ENCODE measurements at regions not wholly inside any gene's neighbourhood (a gene's known extent, or its start where the extent isn't known, plus 50 kb on each side); places are given as distances from the start of the nearest gene placed in this dataset.

- Histone ChIP-seq H3K79me2 (ENCODE audit: insufficient read depth, low read depth) (no peaks in the 10 kb centered on the region), H4K20me1 (ENCODE audit: insufficient read depth) (no peaks in the 10 kb centered on the region), H3K4me3 (IDR thresholded peaks at IDR 0.05; ENCODE audit: insufficient read depth, low read depth, low read length) (no peak overlapping the region), H3K4me2 (no peak overlapping the region), H3K27ac (no peak overlapping the region), H3K27me3 (ENCODE audit: insufficient read depth, low read depth) (no peaks in the 10 kb centered on the region; the same call in 1 of the 2 replicates), H3K4me1 (ENCODE audit: low read depth, poor library complexity, severe bottlenecking) (no peaks in the 10 kb centered on the region), H2AFZ (ENCODE audit: low read depth) (no peak overlapping the region), H3K9ac (no peak overlapping the region), H3K36me3 (ENCODE audit: insufficient read depth) (no peaks in the 10 kb centered on the region)
- TF ChIP-seq, protein P1, sequence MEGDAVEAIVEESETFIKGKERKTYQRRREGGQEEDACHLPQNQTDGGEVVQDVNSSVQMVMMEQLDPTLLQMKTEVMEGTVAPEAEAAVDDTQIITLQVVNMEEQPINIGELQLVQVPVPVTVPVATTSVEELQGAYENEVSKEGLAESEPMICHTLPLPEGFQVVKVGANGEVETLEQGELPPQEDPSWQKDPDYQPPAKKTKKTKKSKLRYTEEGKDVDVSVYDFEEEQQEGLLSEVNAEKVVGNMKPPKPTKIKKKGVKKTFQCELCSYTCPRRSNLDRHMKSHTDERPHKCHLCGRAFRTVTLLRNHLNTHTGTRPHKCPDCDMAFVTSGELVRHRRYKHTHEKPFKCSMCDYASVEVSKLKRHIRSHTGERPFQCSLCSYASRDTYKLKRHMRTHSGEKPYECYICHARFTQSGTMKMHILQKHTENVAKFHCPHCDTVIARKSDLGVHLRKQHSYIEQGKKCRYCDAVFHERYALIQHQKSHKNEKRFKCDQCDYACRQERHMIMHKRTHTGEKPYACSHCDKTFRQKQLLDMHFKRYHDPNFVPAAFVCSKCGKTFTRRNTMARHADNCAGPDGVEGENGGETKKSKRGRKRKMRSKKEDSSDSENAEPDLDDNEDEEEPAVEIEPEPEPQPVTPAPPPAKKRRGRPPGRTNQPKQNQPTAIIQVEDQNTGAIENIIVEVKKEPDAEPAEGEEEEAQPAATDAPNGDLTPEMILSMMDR (conservative IDR thresholded peaks at IDR 0.05; ENCODE audit: low read depth, low read length) = no peak
Measured at GRCh38 chr10:130338636-130339024, 202.4 kb downstream of the GLRX3 start.

DNA sequence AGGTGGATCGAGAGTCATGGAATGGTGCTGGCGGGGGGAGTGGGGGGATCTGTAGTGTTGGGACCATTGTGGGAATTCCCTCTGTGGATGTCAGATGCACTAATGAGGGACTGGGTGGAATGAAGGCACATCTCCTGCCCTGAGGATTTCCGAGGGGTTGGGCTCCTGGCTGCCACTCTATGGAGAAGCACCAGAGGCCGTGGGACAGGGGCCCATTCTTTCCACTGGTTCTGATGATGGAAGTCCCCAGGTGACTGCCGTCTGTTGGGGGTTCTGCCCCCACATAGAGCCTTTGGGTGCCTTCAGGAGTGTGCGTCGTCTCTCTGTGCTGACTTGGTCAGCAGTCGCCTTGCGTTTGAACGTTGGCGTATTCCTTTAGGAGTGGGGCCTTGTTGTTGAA lies 202.9 kb downstream of the GLRX3 start:
- Histone ChIP-seq H3K4me1 (ENCODE audit: low read depth, poor library complexity, severe bottlenecking) (no peaks in the 10 kb centered on the region), H3K79me2 (ENCODE audit: insufficient read depth, low read depth) (no peaks in the 10 kb centered on the region), H3K4me2 (no peak overlapping the region), H3K9ac (no peak overlapping the region), H3K36me3 (ENCODE audit: insufficient read depth) (no peaks in the 10 kb centered on the region), H3K27ac (no peak overlapping the region), H3K27me3 (ENCODE audit: insufficient read depth, low read depth) (no peaks in the 10 kb centered on the region; the same call in 1 of the 2 replicates), H2AFZ (ENCODE audit: low read depth) (no peak overlapping the region), H3K4me3 (IDR thresholded peaks at IDR 0.05; ENCODE audit: insufficient read depth, low read depth, low read length) (no peak overlapping the region), H4K20me1 (ENCODE audit: insufficient read depth) (no peaks in the 10 kb centered on the region)
- TF ChIP-seq, protein P1 (conservative IDR thresholded peaks at IDR 0.05; ENCODE audit: low read depth, low read length) = no peak

DNA sequence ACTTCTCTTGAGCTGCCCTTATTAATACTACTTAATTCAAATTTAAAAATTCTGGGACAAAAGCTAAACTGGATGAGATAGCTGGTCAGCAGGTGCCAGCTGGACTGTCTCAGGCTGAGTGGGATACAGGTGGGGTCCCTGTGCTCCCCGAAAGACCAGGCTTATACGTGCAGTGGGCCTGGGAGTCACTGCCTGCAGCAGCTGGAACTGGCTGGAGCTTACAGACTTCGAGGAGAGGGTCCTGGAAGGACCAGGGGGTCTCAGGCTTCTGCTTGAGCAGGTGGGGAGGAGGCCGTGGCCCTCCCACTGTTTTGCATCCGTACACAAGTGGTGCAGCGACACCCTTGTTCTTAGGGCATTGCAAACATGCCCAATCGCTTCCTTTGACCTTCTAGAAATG lies 203.7 kb downstream of the GLRX3 start:
- Histone ChIP-seq H3K4me3 (IDR thresholded peaks at IDR 0.05; ENCODE audit: insufficient read depth, low read depth, low read length) (no peak overlapping the region), H4K20me1 (ENCODE audit: insufficient read depth) (no peaks in the 10 kb centered on the region), H3K4me2 (no peak overlapping the region), H2AFZ (ENCODE audit: low read depth) (no peak overlapping the region), H3K27me3 (ENCODE audit: insufficient read depth, low read depth) (no peaks in the 10 kb centered on the region; the same call in 1 of the 2 replicates), H3K4me1 (ENCODE audit: low read depth, poor library complexity, severe bottlenecking) (no peaks in the 10 kb centered on the region), H3K27ac (no peak overlapping the region), H3K79me2 (ENCODE audit: insufficient read depth, low read depth) (no peaks in the 10 kb centered on the region), H3K36me3 (ENCODE audit: insufficient read depth) (no peaks in the 10 kb centered on the region), H3K9ac (no peak overlapping the region)
- TF ChIP-seq, protein P1 (conservative IDR thresholded peaks at IDR 0.05; ENCODE audit: low read depth, low read length) = no peak

DNA sequence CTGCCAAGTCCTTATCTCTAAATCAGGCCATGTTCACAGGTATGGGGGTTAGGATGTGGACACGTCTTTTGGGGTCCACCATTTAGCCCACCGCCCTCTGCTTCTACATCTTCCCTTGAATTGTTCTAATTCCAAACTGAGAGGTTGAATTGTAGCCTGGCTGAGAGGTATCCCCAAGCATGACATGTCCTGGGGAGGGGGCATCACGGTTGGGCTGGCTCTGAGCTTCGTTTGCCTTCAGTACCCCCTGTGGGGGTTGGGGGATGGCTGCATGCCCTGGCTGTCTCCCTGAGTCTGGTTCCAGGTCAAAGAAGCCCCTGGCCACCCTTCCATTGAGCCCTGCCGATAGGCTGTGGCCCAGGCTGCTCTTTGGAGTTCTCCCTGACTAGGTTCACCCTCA lies 204.6 kb downstream of the GLRX3 start:
- Histone ChIP-seq H3K36me3 (ENCODE audit: insufficient read depth) (no peaks in the 10 kb centered on the region), H3K79me2 (ENCODE audit: insufficient read depth, low read depth) (no peaks in the 10 kb centered on the region), H3K27ac (no peak overlapping the region), H4K20me1 (ENCODE audit: insufficient read depth) (no peaks in the 10 kb centered on the region), H3K4me1 (ENCODE audit: low read depth, poor library complexity, severe bottlenecking) (no peaks in the 10 kb centered on the region), H3K27me3 (ENCODE audit: insufficient read depth, low read depth) (no peaks in the 10 kb centered on the region; the same call in 1 of the 2 replicates), H3K9ac (no peak overlapping the region), H2AFZ (ENCODE audit: low read depth) (no peak overlapping the region), H3K4me3 (IDR thresholded peaks at IDR 0.05; ENCODE audit: insufficient read depth, low read depth, low read length) (no peak overlapping the region), H3K4me2 (no peak overlapping the region)
- TF ChIP-seq, protein P1 (conservative IDR thresholded peaks at IDR 0.05; ENCODE audit: low read depth, low read length) = no peak

Data from KMS-11 (cell line).